SHP77 treated with DMSO at 0.1 percent for 48 hours (cell line): ENCODE measurements at regions not wholly inside any gene's neighbourhood (a gene's known extent, or its start where the extent isn't known, plus 50 kb on each side); places are given as distances from the start of the nearest gene placed in this dataset.

Experiments
- DNase-seq: peaks from one replicate; lab custom pipeline; 2025; lab: John Stamatoyannopoulos, UW

- DNase-seq, result no peak
Observed at GRCh38 chr13:74476365-74476764, 342.2 kb upstream of the KLF12 start.

DNA sequence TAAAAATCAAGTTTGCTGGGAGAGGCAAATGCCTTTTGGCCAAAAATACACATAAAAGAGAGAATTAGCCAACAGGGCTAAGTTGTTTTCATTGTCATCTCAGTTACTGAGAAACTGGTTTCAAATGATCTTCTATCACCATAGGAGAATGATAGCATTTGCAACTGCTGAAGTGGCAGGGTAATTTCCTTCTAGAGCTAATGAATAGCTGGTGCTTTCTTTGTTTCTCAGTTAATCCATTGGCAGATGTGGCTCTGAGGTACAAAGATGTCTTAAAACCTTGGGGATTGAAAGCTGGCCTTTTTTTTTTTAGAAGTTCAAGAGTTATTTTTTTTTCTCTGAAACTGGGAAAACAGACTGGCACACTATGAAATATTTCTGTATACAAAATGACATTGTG lies 332.7 kb upstream of the KLF12 start:
- no peak for DNase-seq

- DNase-seq, result no peak
Observed at GRCh38 chr13:74466020-74466419, 331.8 kb upstream of the KLF12 start.

DNA sequence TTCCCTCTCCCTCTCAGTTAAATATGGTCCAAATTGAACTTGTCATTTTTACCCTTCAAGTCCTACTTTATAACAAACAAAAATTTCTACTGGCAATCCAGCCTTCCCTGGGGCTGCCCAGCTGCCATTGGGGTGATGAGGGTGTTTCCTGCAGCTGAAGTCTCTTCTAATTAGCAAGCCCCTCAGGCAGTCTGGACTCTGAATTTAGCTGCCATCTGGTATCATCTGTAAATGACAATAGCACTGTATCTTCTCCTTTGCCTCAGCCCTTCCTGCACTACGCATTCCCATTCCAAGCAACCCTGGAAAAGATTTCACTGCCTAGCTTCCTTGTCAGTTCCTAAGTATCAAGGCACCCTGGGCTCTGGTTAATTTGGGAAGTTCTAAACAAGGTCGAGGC lies 331.1 kb upstream of the KLF12 start:
- DNase-seq, result no peak

DNA sequence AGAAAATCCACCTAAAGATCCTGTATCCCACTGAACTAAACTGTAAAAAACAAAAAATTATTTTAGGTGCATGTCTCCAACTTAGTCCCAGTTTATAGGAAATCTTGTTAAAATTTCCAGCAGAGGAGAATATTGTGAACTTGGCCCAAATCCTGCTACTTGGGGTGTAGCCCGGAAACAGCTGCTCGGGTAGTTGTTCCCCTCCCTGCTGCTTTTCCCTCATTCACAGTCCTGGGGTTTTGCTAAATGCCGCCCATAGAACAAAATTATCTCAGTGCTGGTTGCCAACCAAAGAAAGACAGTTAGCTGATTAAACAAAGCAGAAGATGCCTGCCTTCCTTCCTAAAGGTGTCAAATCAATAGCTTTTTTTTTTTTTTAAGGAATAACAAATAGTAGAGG lies 330.5 kb upstream of the KLF12 start:
- DNase-seq, result no peak

GRCh38 chr13:74461011-74461410 lies 326.8 kb upstream of the KLF12 start:
- no peak for DNase-seq

DNA sequence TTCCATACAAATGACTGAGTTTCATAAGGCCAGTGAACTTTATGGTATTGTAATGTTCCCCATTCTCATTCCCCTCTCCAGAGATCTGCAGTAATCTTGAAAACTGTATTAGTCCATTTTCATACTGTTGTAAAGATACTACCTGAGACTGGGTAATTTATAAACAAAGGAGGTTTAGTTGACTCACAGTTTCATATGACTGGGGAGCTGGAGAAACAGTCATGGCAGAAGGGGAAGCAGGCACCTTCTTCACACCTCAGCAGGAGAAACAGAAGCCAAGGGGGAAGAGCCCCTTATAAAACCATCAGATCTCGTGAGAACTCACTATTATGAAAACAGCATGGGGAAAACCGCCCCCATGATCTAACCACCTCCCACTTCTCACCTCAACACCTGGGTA lies 318.7 kb upstream of the KLF12 start:
- no peak for DNase-seq

GRCh38 chr13:74452176-74452575 lies 318.0 kb upstream of the KLF12 start:
- DNase-seq, result no peak

GRCh38 chr13:74450964-74451363 lies 316.8 kb upstream of the KLF12 start:
- no peak for DNase-seq

DNA sequence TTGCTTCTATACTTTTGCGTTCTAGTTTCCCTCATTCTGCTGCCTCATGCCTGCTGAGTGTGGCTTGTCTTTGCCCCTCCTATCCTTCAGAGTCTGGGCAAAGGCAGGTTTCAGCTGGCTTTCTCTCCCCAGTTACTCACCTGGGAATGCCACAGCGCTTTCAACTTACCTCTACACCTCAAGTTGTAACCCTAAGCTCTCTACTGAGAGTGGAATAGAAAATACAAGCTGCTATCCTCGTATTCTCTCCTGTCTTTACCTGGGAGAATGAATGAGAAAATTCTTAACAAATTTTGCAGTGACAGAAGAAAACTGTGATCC lies 316.3 kb upstream of the KLF12 start:
- no peak for DNase-seq

DNA sequence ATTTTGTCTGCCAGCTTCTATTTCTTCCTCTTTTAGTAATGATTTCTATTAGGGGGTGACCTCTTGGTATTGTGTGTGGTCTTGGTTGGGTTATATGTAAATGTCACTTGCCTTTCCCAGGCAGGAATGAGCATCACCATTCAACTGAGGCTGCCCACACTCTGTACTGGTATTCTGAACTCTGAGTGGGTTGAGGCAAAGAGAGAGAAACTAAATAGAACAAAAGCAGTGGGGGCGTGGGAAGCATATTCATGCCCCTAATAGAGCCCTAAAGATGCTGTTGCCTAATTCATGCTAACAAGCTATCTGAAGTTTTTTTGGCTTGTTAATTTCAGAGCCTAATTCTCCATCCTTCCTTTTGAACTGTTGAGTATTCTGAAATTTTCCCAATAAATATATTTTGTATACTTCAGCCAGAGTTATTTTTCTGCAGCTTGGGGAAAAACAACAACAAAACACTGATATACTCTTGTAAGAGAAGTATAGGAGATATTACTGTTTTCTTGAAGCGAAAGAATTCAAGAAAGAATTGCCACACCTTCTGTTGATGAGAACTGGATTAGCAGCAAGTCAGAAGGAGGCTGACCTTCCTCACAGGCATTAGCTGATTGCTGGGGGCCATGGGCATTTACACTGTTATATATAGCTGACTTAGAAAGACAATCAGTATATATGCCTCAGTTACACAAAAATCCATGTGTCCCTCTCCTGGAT lies 315.8 kb upstream of the KLF12 start:
- DNase-seq, result no peak

- no peak for DNase-seq
Observed at GRCh38 chr13:74444864-74445479, 310.8 kb upstream of the KLF12 start.

DNA sequence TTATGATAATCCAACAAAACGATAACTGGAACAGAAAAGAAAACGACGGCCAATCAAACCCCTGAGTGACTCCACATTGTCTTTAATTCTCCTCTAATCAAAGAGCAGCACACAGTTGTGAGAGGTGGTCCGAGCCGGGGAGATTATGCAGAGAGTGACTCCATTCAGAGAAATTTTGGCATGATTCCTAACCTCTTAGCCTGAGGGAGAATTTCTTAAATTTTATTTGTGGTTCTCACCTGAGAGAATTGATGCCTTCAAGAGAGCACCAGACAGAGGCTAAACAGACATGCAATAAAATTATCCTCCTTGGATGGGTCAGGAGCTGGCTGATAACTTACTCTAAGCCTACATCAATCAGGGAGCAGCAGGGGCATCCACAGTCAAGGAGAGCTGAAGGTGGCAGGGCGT lies 310.0 kb upstream of the KLF12 start:
- DNase-seq, result no peak

- no peak for DNase-seq
Observed at GRCh38 chr13:74443631-74444030, 309.4 kb upstream of the KLF12 start.

GRCh38 chr13:74442751-74443150 lies 308.5 kb upstream of the KLF12 start:
- no peak for DNase-seq

- DNase-seq, result no peak
Observed at GRCh38 chr13:74438901-74439300, 304.7 kb upstream of the KLF12 start.

- no peak for DNase-seq
Observed at GRCh38 chr13:74434782-74435181, 300.6 kb upstream of the KLF12 start.

DNA sequence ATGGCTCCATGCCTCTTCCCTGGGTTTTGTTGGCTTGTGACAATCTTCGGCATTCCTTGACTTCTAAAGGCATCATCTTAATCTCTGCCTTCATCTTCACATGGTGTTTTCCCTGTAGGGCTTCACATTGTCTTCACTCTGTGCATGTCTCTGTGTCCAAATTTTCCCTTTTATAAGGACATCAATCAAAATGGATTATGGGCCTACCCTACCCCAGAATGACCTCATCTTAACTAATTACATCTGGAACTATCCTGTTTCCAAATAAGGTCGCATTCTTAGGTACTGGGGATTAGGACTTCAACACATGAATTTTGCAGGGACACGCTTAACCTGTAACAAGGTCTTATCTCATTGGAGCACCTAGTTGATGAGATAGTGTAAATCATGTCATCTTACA lies 290.3 kb upstream of the KLF12 start:
- DNase-seq, result no peak

- no peak for DNase-seq
Observed at GRCh38 chr13:74423434-74423833, 289.2 kb upstream of the KLF12 start.

GRCh38 chr13:74414458-74414857 lies 280.3 kb upstream of the KLF12 start:
- no peak for DNase-seq

DNA sequence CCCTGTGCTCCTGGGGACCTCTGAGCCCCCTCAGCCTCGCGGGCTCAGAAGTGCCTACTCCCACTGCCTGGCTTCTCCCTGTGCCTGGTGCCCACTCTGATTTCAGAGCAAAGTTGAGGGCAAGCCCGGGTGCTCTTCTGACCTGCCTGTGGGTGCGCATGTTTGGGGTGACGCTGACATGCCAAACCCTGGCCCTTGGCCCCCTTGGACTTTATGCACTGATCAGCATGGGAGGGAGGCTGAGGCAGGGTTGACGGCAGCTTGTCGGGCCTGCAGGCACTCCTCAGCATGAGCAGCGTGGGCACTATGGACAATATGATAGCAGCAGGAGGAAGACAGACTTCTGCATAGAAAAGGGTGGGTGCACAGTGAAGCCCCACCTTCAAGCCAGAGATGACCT lies 279.3 kb upstream of the KLF12 start:
- DNase-seq, result no peak

DNA sequence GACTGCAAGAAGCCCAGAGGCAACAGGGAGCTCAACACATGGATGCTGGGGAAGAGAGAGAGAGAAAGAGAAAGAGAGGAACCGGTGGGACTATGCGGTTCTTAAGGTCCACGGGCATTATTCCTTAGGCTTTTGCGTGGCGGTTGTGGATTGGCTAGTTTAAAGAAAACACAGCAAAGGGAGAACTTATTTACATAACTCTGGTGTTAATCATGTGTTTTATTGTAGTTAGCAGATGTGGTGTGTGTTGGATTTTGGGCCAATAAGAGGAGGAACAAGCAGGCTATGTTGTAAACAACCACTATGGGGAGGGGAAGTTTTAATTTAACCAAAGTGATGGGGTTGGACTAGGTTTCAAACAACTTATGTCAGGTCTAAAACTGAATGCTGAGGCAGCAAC lies 275.3 kb upstream of the KLF12 start:
- no peak for DNase-seq

DNA sequence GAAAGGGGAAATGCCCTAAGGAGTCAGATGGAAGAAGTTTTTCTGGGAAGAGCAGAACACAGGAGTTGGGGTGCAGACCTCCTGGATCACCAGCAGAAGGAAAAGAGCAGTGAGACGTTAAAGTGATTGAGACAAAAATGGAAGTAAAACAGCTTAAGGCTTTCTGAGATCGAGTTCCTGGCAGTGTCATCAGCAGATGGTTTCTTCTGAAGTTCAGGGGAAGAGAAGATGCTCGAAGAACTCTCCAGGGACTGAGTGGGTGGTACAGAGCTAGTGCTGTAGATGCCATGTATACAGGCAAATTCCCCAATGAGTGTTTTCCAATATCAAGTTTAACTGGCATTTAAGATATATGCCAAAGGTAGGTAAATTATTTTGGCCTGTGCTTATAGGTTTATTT lies 272.2 kb upstream of the KLF12 start:
- no peak for DNase-seq

GRCh38 chr13:74398599-74398998 lies 264.4 kb upstream of the KLF12 start:
- no peak for DNase-seq
